ENCODE measurements at regions not wholly inside any gene's neighbourhood (a gene's known extent, or its start where the extent isn't known, plus 50 kb on each side); places are given as distances from the start of the nearest gene placed in this dataset.

GRCh38 chr6:74969591-74970267 is 236.1 kb downstream of the COL12A1 start:
- Histone ChIP-seq H3K9ac (ENCODE audit: low read length) (no peak overlapping the region), H3K4me3 (ENCODE audit: low read length) (no peak overlapping the region), H3K9me2 (replicated peaks; ENCODE audit: insufficient read depth, low read length) (no peaks in the 10 kb centered on the region; the same call in 1 of the 2 replicates), H2AFZ (ENCODE audit: low read length) (no peak overlapping the region), H3K9me3 (ENCODE audit: low read length) (no peaks in the 10 kb centered on the region), H3K79me2 (ENCODE audit: low read length) (no peaks in the 10 kb centered on the region), H3K36me3 (ENCODE audit: insufficient read depth, low read length) (no peaks in the 10 kb centered on the region), H3K4me1 (ENCODE audit: low read length) (no peaks in the 10 kb centered on the region), H4K20me1 (ENCODE audit: insufficient read depth, low read depth, low read length) (no peaks in the 10 kb centered on the region), H3K27me3 (ENCODE audit: low read length) (no peaks in the 10 kb centered on the region), H3K4me2 (ENCODE audit: low read depth, low read length, poor library complexity, severe bottlenecking) (no peak overlapping the region), H3K27ac (ENCODE audit: low read length) (no peak overlapping the region)
- DNase-seq, result no peak

GRCh38 chr6:74967821-74968220 is 238.0 kb downstream of the COL12A1 start:
- no peaks in the 10 kb centered on the region for H4K20me1 ChIP-seq (ENCODE audit: insufficient read depth, low read depth, low read length)
- no peaks in the 10 kb centered on the region for H3K9me3 ChIP-seq (ENCODE audit: low read length)
- no peak for DNase-seq
- H3K4me2 ChIP-seq (ENCODE audit: low read depth, low read length, poor library complexity, severe bottlenecking), result no peak overlapping the region
- H3K9ac ChIP-seq (ENCODE audit: low read length), result no peak overlapping the region
- no peaks in the 10 kb centered on the region for H3K79me2 ChIP-seq (ENCODE audit: low read length)
- no peaks in the 10 kb centered on the region for H3K36me3 ChIP-seq (ENCODE audit: insufficient read depth, low read length)
- no peaks in the 10 kb centered on the region for H3K4me1 ChIP-seq (ENCODE audit: low read length)
- H3K27ac ChIP-seq (ENCODE audit: low read length), result no peak overlapping the region
- no peaks in the 10 kb centered on the region for H3K27me3 ChIP-seq (ENCODE audit: low read length)
- no peak overlapping the region for H2AFZ ChIP-seq (ENCODE audit: low read length)
- no peak overlapping the region for H3K4me3 ChIP-seq (ENCODE audit: low read length)
- H3K9me2 ChIP-seq (replicated peaks; ENCODE audit: insufficient read depth, low read length), result no peaks in the 10 kb centered on the region; the same call in 1 of the 2 replicates

- no peak overlapping the region for H3K27ac ChIP-seq (ENCODE audit: low read length)
- no peak overlapping the region for H2AFZ ChIP-seq (ENCODE audit: low read length)
- H3K79me2 ChIP-seq (ENCODE audit: low read length), result no peaks in the 10 kb centered on the region
- no peak overlapping the region for H3K4me3 ChIP-seq (ENCODE audit: low read length)
- no peaks in the 10 kb centered on the region for H4K20me1 ChIP-seq (ENCODE audit: insufficient read depth, low read depth, low read length)
- no peaks in the 10 kb centered on the region for H3K9me3 ChIP-seq (ENCODE audit: low read length)
- no peak overlapping the region for H3K4me2 ChIP-seq (ENCODE audit: low read depth, low read length, poor library complexity, severe bottlenecking)
- H3K27me3 ChIP-seq (ENCODE audit: low read length), result no peaks in the 10 kb centered on the region
- H3K36me3 ChIP-seq (ENCODE audit: insufficient read depth, low read length), result no peaks in the 10 kb centered on the region
- H3K4me1 ChIP-seq (ENCODE audit: low read length), result no peaks in the 10 kb centered on the region
- DNase-seq, result no peak
- no peaks in the 10 kb centered on the region; the same call in 1 of the 2 replicates for H3K9me2 ChIP-seq (replicated peaks; ENCODE audit: insufficient read depth, low read length)
- no peak overlapping the region for H3K9ac ChIP-seq (ENCODE audit: low read length)
Observed at GRCh38 chr6:74966712-74967111, 239.1 kb downstream of the COL12A1 start.

- no peak for DNase-seq
- Histone ChIP-seq H3K27ac (ENCODE audit: low read length) (no peak overlapping the region), H3K9me3 (ENCODE audit: low read length) (no peaks in the 10 kb centered on the region), H3K9ac (ENCODE audit: low read length) (no peak overlapping the region), H3K79me2 (ENCODE audit: low read length) (no peaks in the 10 kb centered on the region), H3K4me3 (ENCODE audit: low read length) (no peak overlapping the region), H3K4me1 (ENCODE audit: low read length) (no peaks in the 10 kb centered on the region), H3K9me2 (replicated peaks; ENCODE audit: insufficient read depth, low read length) (no peaks in the 10 kb centered on the region), H3K4me2 (ENCODE audit: low read depth, low read length, poor library complexity, severe bottlenecking) (no peak overlapping the region), H3K27me3 (ENCODE audit: low read length) (no peaks in the 10 kb centered on the region), H4K20me1 (ENCODE audit: insufficient read depth, low read depth, low read length) (no peaks in the 10 kb centered on the region), H2AFZ (ENCODE audit: low read length) (no peak overlapping the region), H3K36me3 (ENCODE audit: insufficient read depth, low read length) (no peaks in the 10 kb centered on the region)
Observed at GRCh38 chr6:74964871-74965441, 240.9 kb downstream of the COL12A1 start.

- Histone ChIP-seq H3K27ac (ENCODE audit: low read length) (no peak overlapping the region), H3K9ac (ENCODE audit: low read length) (no peak overlapping the region), H3K36me3 (ENCODE audit: insufficient read depth, low read length) (no peaks in the 10 kb centered on the region), H3K27me3 (ENCODE audit: low read length) (no peaks in the 10 kb centered on the region), H3K9me3 (ENCODE audit: low read length) (no peaks in the 10 kb centered on the region), H3K79me2 (ENCODE audit: low read length) (no peaks in the 10 kb centered on the region), H3K9me2 (replicated peaks; ENCODE audit: insufficient read depth, low read length) (no peaks in the 10 kb centered on the region), H4K20me1 (ENCODE audit: insufficient read depth, low read depth, low read length) (no peaks in the 10 kb centered on the region), H3K4me1 (ENCODE audit: low read length) (no peaks in the 10 kb centered on the region), H2AFZ (ENCODE audit: low read length) (no peak overlapping the region), H3K4me3 (ENCODE audit: low read length) (no peak overlapping the region), H3K4me2 (ENCODE audit: low read depth, low read length, poor library complexity, severe bottlenecking) (no peak overlapping the region)
- no peak for DNase-seq
Observed at GRCh38 chr6:74956559-74957428, 249.1 kb downstream of the COL12A1 start.

GRCh38 chr6:74953708-74954107 is 252.1 kb downstream of the COL12A1 start:
- no peak overlapping the region for H2AFZ ChIP-seq (ENCODE audit: low read length)
- H3K36me3 ChIP-seq (ENCODE audit: insufficient read depth, low read length), result no peaks in the 10 kb centered on the region
- H3K27ac ChIP-seq (ENCODE audit: low read length), result no peak overlapping the region
- no peaks in the 10 kb centered on the region for H3K79me2 ChIP-seq (ENCODE audit: low read length)
- H3K27me3 ChIP-seq (ENCODE audit: low read length), result no peaks in the 10 kb centered on the region
- H3K9me2 ChIP-seq (replicated peaks; ENCODE audit: insufficient read depth, low read length), result no peaks in the 10 kb centered on the region
- no peak overlapping the region for H3K4me2 ChIP-seq (ENCODE audit: low read depth, low read length, poor library complexity, severe bottlenecking)
- no peaks in the 10 kb centered on the region for H3K4me1 ChIP-seq (ENCODE audit: low read length)
- no peak for DNase-seq
- no peaks in the 10 kb centered on the region for H4K20me1 ChIP-seq (ENCODE audit: insufficient read depth, low read depth, low read length)
- H3K9me3 ChIP-seq (ENCODE audit: low read length), result no peaks in the 10 kb centered on the region
- no peak overlapping the region for H3K9ac ChIP-seq (ENCODE audit: low read length)
- H3K4me3 ChIP-seq (ENCODE audit: low read length), result no peak overlapping the region

- Histone ChIP-seq H3K9me3 (ENCODE audit: low read length) (no peaks in the 10 kb centered on the region), H4K20me1 (ENCODE audit: insufficient read depth, low read depth, low read length) (no peaks in the 10 kb centered on the region), H3K4me1 (ENCODE audit: low read length) (no peaks in the 10 kb centered on the region), H3K27me3 (ENCODE audit: low read length) (no peaks in the 10 kb centered on the region), H3K9me2 (replicated peaks; ENCODE audit: insufficient read depth, low read length) (no peaks in the 10 kb centered on the region), H3K27ac (ENCODE audit: low read length) (no peak overlapping the region), H3K9ac (ENCODE audit: low read length) (no peak overlapping the region), H3K4me2 (ENCODE audit: low read depth, low read length, poor library complexity, severe bottlenecking) (no peak overlapping the region), H3K4me3 (ENCODE audit: low read length) (no peak overlapping the region), H3K36me3 (ENCODE audit: insufficient read depth, low read length) (no peaks in the 10 kb centered on the region), H3K79me2 (ENCODE audit: low read length) (no peaks in the 10 kb centered on the region), H2AFZ (ENCODE audit: low read length) (no peak overlapping the region)
- DNase-seq, result no peak
Observed at GRCh38 chr6:74946961-74947360, 258.9 kb downstream of the COL12A1 start.

GRCh38 chr6:74942130-74942529 is 263.7 kb downstream of the COL12A1 start:
- Histone ChIP-seq H3K79me2 (ENCODE audit: low read length) (no peaks in the 10 kb centered on the region), H3K27me3 (ENCODE audit: low read length) (no peaks in the 10 kb centered on the region), H3K27ac (ENCODE audit: low read length) (no peak overlapping the region), H3K9me3 (ENCODE audit: low read length) (no peaks in the 10 kb centered on the region), H3K9ac (ENCODE audit: low read length) (no peak overlapping the region), H3K4me2 (ENCODE audit: low read depth, low read length, poor library complexity, severe bottlenecking) (no peak overlapping the region), H3K36me3 (ENCODE audit: insufficient read depth, low read length) (no peaks in the 10 kb centered on the region), H2AFZ (ENCODE audit: low read length) (no peak overlapping the region), H3K4me1 (ENCODE audit: low read length) (no peaks in the 10 kb centered on the region), H3K4me3 (ENCODE audit: low read length) (no peak overlapping the region), H4K20me1 (ENCODE audit: insufficient read depth, low read depth, low read length) (no peaks in the 10 kb centered on the region), H3K9me2 (replicated peaks; ENCODE audit: insufficient read depth, low read length) (no peaks in the 10 kb centered on the region)
- no peak for DNase-seq

All from Karpas-422 (cell line).